GM12873 (cell line): ENCODE measurements at regions not wholly inside any gene's neighbourhood (a gene's known extent, or its start where the extent isn't known, plus 50 kb on each side); places are given as distances from the start of the nearest gene placed in this dataset.

Experiments used
- TF ChIP-seq, protein P1 (sequence below): IDR thresholded peaks from 2 replicates; pipeline ENCODE4 v1.5.1; 2012; ENCODE audit warnings: low read depth, mild to moderate bottlenecking, moderate library complexity, low read length, control low read depth; ENCODE audit not compliant: insufficient read depth; ENCODE audit errors: missing control alignments

DNA sequence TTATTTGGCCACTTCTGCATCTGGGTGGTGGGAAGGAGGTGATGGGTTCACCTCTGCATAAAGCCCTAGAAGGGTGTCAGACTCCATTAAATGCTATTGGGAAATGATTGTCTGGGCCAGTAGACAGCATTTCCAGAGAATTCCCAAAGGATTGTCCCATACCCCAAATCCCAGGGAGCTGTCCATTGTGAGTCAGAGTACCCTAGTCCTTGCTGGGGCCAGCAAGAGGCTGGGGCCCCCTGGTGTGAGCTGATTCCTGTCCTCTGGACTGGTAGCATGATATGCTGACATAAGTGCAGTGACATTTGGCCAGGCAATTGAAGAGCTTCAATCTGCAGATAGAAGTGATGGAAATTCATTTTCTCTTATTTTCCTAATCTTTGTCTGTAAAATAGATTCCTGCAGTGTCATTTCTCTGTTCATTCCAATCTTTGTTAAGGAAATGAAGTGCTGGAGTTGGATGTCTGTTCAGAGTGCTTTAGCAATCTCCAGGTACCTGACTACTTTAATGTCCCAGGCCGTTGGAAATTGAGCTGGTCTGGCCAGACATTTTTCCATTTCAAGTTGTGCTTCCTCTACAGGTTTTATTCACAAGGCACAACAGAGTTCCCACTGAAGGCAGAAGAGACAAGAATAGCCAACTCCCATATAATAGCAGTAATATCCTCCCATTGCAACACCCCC is 91.2 kb downstream of the RPLP1 start:
- TF ChIP-seq, protein P1, sequence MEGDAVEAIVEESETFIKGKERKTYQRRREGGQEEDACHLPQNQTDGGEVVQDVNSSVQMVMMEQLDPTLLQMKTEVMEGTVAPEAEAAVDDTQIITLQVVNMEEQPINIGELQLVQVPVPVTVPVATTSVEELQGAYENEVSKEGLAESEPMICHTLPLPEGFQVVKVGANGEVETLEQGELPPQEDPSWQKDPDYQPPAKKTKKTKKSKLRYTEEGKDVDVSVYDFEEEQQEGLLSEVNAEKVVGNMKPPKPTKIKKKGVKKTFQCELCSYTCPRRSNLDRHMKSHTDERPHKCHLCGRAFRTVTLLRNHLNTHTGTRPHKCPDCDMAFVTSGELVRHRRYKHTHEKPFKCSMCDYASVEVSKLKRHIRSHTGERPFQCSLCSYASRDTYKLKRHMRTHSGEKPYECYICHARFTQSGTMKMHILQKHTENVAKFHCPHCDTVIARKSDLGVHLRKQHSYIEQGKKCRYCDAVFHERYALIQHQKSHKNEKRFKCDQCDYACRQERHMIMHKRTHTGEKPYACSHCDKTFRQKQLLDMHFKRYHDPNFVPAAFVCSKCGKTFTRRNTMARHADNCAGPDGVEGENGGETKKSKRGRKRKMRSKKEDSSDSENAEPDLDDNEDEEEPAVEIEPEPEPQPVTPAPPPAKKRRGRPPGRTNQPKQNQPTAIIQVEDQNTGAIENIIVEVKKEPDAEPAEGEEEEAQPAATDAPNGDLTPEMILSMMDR = no peak

DNA sequence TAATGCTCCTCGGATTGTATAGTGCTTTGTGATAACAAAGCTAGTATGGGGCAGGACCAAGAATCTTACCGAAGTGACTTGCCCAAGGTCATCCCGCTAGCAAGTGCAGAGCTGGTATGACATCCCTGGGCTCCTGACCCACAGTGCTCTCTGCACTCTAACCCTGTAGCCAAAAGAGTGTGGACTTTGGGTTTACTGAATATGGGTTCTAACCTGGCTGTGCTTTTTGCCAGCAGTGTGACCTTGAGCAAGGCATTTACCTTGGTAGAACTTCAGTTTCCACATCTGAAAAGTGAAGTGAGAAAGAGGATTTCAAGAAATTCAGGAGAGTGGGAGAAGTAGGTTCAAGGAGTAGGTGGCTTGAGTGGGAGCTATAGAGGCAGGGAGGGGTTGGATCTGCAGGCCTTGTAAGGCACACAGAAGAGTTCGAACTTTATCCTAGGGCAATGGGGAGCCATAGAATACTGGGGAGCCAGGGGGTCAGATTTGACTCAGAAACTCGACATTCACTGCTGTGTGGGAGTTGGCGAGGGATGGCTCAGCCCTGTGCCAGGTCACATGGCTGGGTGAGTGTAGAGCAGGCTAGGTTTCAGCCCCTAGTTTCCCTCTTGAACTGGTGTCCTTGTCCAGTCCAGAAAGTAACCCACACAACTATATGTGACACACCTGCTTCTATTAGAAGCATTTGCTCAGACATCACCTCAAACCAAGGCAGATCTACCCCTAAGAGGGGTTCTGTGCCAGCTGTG is 91.9 kb downstream of the RPLP1 start:
- TF ChIP-seq, protein P1 = no peak

DNA sequence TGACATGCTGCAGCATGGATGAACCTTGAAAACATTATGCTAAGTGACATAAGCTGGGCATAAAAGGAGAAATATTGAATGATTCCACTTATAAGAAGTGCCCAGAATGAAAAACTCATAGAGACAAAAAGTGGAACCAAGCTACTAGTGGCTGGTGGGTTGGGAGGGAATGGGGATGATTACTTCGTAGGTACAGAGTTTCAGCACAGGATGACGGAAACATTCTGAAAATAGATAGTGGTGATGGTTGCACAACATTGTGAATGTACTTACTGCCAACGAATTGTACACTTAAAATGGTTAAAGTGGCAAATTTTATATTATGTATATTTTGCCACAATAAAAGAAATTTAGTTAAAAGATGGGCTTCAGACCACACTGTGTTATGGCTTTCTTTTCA is 93.6 kb downstream of the RPLP1 start:
- TF ChIP-seq, protein P1 = no peak

DNA sequence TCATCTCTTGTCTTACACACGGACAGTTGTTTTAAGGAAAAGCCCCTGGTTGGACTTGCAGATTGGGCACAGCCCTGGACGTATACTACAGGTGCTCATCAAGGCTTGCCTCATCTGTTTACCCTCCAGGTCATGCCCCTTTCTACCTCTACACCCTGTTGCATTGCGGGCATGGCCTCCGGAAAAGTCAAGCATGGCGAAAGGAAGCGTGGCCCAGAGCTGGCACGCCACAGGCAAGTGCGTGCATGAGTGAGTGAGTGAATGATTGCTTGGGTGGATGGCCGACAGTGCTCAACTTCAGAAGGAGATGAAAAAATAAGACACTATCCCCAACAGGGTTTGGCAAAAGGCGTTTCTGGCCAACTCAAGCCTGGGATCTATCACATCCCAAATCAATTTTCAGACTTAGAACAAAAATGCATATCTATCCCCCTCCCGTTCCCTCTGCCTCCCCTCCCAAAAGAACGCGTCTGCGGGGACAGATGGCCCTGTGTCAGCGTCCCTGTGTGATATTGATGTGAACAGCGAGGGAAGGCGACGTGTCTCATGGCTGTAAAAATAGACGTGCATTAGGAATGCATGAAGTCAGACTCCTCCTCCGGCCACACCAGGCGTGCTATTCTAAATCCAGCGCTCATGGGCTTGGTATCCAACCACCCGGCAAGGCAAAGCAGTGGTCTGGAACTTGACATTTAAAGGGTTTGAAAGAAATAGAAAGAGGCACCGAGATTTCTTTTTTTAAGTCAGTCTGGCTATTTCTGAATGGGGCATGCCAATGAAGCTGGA is 96.0 kb downstream of the RPLP1 start:
- TF ChIP-seq, protein P1 = no peak

DNA sequence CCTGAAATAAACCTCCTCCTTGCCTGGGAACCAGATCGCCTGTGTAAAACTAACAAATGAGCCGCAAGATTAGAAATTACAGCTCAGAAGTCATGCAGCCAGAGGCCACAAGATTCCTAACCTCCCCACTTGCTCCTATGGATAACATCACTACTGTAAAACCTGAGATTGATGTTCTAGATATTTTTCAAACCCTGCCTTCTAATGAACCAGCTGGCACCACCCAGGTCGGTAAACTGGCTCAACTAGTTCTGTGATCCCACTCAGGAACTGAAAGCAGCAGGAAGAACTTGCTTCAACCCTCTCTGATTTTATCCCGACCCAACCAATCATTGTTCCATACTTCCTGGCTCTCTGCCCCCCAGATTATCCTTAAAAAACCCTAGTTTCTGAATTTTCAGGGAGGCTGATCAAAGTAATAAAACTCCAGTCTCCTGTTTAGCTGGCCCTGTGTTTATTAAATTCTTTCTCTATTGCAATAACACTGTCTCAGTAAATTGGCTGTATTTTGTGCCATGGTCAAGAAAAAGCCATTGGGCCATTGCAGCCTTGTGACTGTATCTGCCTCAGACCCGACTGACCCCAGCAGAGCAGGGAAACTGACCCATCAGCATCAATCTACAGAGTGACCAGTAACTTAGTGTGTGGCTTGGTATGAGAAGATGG is 98.9 kb downstream of the RPLP1 start:
- TF ChIP-seq, protein P1 = no peak

DNA sequence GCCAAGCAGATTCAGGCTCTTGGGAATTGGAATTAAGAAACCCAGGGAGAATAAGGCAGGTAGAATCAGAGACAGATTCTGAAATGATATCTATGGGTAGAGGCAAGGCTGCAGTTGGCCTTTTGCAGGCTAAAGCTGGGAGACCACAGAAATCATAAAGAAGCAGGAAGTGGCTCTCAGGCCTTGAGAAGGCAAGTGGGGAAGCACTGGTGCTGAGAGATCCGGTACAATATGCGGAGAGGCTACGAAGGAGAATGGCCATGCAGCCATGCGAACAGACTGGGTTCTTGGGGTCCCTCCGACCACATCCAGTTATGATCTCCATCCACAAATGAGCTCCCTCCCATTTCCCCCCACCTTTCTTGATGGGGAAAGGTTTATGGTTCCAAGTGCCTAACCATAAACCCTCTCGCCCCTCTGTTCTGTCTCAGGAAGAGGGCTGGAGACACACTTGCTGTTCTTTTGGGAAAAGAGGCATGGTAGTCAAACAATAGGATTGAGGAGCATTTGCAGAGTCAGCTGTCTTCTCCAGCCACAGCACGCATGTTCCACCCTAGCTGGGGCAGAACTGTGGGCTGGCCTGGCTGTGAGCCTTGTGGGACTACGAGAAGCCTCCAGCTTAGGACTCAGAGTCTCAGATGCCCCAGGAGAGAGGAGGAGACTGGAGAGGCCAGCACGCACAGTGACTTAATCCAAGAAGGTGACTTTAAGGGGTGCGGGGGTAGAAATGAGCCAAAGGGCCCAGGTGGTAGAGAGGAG is 99.6 kb downstream of the RPLP1 start:
- TF ChIP-seq, protein P1 = no peak
